ENCODE measurements at regions not wholly inside any gene's neighbourhood (a gene's known extent, or its start where the extent isn't known, plus 50 kb on each side); places are given as distances from the start of the nearest gene placed in this dataset.
"Not testable (repeated sequence)": the region's sequence is repeated elsewhere in the genome, so short reads cannot be mapped to it uniquely, and the experiment has no call there.

DNA sequence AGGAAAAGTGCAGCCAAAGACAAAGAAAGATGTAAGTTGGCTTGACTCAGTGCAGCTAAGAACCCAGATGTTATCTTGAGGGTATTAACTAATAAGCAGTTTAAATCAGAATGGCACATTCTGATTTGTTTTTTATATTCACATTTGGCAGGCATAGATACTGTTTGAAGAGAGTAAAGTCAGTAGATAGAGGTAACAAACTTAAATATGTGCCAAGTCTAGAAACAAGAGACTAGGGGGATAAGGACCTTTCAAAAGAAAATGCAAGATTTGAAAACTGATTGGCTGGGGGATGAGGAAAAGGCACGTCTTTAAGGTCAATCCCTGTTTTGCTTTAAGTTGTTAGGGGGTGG lies 122.9 kb downstream of the ANKRD30BL start:
- not testable (repeated sequence) for TF ChIP-seq CTCF, POLR2A, EP300 (IDR thresholded peaks at IDR 0.05)

Measured in ovary (tissue), 3 donors.